ENCODE measurements at regions not wholly inside any gene's neighbourhood (a gene's known extent, or its start where the extent isn't known, plus 50 kb on each side); places are given as distances from the start of the nearest gene placed in this dataset.
"Not testable (repeated sequence)": the region's sequence is repeated elsewhere in the genome, so short reads cannot be mapped to it uniquely, and the experiment has no call there.

DNA sequence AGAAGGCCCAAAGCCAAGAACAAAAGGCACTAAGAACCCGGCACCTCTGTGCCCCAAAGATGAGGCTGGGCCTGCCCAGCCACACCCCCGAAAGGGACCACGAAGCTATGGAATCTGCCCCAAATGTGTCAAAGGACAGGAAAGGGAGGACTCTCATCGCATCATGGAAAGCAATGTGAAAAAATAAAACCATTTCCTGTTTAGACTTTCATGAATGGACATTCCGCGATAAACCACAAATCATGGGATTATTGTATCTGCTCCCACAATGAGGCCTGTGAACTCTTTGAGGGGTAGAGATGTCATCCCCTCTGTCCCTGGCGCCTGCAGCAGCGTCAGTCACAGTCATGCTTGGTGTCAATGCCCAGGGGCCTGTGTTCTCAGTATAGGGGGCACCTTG lies 135.0 kb downstream of the COPRS start:
- peak overlapping the region in 1 of 2 donors; percentile 65 for H3K27ac ChIP-seq
- DNase-seq (ENCODE audit: low spot score) = no peak
- H3K4me3 ChIP-seq = no peak overlapping the region
- TF ChIP-seq, protein P1, sequence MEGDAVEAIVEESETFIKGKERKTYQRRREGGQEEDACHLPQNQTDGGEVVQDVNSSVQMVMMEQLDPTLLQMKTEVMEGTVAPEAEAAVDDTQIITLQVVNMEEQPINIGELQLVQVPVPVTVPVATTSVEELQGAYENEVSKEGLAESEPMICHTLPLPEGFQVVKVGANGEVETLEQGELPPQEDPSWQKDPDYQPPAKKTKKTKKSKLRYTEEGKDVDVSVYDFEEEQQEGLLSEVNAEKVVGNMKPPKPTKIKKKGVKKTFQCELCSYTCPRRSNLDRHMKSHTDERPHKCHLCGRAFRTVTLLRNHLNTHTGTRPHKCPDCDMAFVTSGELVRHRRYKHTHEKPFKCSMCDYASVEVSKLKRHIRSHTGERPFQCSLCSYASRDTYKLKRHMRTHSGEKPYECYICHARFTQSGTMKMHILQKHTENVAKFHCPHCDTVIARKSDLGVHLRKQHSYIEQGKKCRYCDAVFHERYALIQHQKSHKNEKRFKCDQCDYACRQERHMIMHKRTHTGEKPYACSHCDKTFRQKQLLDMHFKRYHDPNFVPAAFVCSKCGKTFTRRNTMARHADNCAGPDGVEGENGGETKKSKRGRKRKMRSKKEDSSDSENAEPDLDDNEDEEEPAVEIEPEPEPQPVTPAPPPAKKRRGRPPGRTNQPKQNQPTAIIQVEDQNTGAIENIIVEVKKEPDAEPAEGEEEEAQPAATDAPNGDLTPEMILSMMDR (IDR thresholded peaks at IDR 0.05) = no peak

GRCh38 chr17:31722251-31723056 lies 136.6 kb downstream of the COPRS start:
- TF ChIP-seq, protein P1 (IDR thresholded peaks at IDR 0.05) = no peak
- DNase-seq (ENCODE audit: low spot score) = no peak
- Histone ChIP-seq H3K27ac (peak overlapping the region; percentile 54 to 76), H3K4me3 (no peak overlapping the region)

GRCh38 chr17:31721291-31722025 lies 137.6 kb downstream of the COPRS start:
- no peak for DNase-seq (ENCODE audit: low spot score)
- Histone ChIP-seq H3K4me3 (no peak overlapping the region), H3K27ac (peak overlapping the region in 1 of 2 donors; percentile 76)
- TF ChIP-seq, protein P1 (IDR thresholded peaks at IDR 0.05) = no peak

GRCh38 chr17:31717251-31717650 lies 141.8 kb downstream of the COPRS start:
- not testable (repeated sequence) for DNase-seq (ENCODE audit: low spot score); H3K4me3 ChIP-seq; H3K27ac ChIP-seq

DNA sequence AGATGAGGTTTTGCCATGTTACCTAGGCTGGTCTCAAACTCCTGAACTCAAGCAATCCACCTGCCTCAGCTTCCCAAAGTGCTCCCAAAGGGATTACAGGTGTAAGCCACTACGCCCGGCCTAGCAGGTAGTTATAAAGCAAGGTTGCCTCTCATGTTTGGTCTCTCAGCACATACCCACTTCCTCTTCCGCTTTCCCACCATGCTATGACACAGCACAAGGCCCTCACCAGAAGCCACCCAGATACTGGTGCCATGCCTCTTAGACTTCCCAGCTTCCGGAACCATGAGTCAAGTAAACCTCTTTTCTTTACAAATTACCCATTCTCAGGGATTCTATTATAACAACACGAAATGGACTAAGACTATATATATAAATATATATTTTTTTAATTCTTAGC lies 143.6 kb downstream of the COPRS start:
- H3K27ac ChIP-seq = no peak overlapping the region
- no peak for DNase-seq (ENCODE audit: low spot score)
- TF ChIP-seq, protein P1 (IDR thresholded peaks at IDR 0.05) = no peak
- no peak overlapping the region for H3K4me3 ChIP-seq

DNA sequence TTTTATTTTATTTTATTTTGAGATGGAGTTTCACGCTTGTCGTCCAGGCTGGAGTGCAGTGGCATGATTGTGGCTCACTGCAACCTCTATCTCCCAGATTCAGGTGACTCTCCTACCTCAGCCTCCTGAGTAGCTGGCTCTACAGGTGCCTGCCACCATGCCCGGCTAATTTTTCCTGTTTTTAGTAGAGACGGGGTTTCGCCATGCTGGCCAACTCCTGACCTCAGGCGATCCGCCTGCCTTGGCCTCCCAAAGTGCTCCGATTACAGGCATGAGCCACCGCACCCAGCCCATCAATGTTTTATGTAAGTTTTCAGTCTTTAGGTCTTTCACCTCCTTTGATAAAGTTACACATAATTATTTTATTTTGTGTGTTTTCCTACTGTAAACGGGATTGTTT lies 154.6 kb downstream of the COPRS start:
- no peak overlapping the region for H3K27ac ChIP-seq
- no peak for DNase-seq (ENCODE audit: low spot score)
- TF ChIP-seq, protein P1 (IDR thresholded peaks at IDR 0.05) = no peak
- no peak overlapping the region for H3K4me3 ChIP-seq

DNA sequence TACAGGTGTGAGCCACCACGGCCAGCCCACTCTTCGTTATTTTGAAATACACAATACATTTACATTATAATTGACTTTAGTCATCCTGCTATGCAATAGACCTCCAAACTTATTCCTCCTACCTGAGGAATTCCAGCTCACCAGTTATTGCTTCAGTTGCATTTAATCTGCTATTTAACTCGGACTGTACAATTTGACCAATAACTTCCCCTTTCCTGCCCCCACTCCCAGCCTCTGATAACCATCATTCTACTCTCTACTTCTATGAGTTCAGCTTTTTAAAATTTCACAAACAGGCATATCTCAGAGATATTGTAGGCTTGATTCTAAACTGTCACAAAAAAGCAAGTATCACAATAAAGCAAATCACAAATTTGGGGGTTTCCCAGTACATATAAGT lies 157.0 kb downstream of the COPRS start:
- Histone ChIP-seq H3K4me3 (no peak overlapping the region), H3K27ac (no peak overlapping the region)
- TF ChIP-seq, protein P1 (IDR thresholded peaks at IDR 0.05) = no peak
- DNase-seq (ENCODE audit: low spot score) = no peak
